H9 (cell line): ENCODE measurements at regions not wholly inside any gene's neighbourhood (a gene's known extent, or its start where the extent isn't known, plus 50 kb on each side); places are given as distances from the start of the nearest gene placed in this dataset.

Source experiments
- DNase-seq: peaks from one replicate; pipeline ENCODE4 v3.0.0-alpha.2; 2017
- H2AFZ ChIP-seq: one replicate; pipeline ENCODE4 v1.6.1; 2013; ENCODE audit warnings: mild to moderate bottlenecking, low read length, control low read depth, moderate library complexity
- H2AK5ac ChIP-seq: 2 replicates; pipeline ENCODE4 v1.6.1; 2013; ENCODE audit warnings: low read length, control low read depth, mixed read lengths; ENCODE audit not compliant: insufficient read length
- H2BK120ac ChIP-seq: one replicate; pipeline ENCODE4 v1.6.1; 2013; ENCODE audit warnings: low read depth, mild to moderate bottlenecking, low read length, control low read depth, inconsistent platforms; ENCODE audit not compliant: poor library complexity, severe bottlenecking
- H2BK12ac ChIP-seq: 2 replicates; pipeline ENCODE4 v1.6.1; 2013; ENCODE audit warnings: low read length, control low read depth, mixed read lengths, low read depth; ENCODE audit not compliant: insufficient read length
- H2BK15ac ChIP-seq: 2 replicates; pipeline ENCODE4 v1.6.1; 2013; ENCODE audit warnings: low read depth, low read length, control low read depth
- H2BK20ac ChIP-seq: one replicate; pipeline ENCODE4 v1.6.1; 2013; ENCODE audit warnings: low read depth, mild to moderate bottlenecking, low read length, control low read depth, inconsistent platforms; ENCODE audit not compliant: poor library complexity, severe bottlenecking
- H2BK5ac ChIP-seq: 2 replicates; pipeline ENCODE4 v1.6.1; 2013; ENCODE audit warnings: low read length, control low read depth, mixed read lengths; ENCODE audit not compliant: insufficient read length
- H3K14ac ChIP-seq: 2 replicates; pipeline ENCODE4 v1.6.1; 2013; ENCODE audit warnings: low read length, control low read depth; ENCODE audit not compliant: insufficient read depth
- H3K18ac ChIP-seq: 2 replicates; pipeline ENCODE4 v1.6.1; 2013; ENCODE audit warnings: low read depth, mild to moderate bottlenecking, mixed read lengths, low read length, control low read depth; ENCODE audit not compliant: insufficient read length
- H3K23ac ChIP-seq: 2 replicates; pipeline ENCODE4 v1.6.1; 2013; ENCODE audit warnings: low read length, control low read depth, mixed read lengths, low read depth; ENCODE audit not compliant: insufficient read length
- H3K23me2 ChIP-seq: 2 replicates; pipeline ENCODE4 v1.6.1; 2013; ENCODE audit warnings: low read depth, mild to moderate bottlenecking, mixed read lengths, low read length, control low read depth; ENCODE audit not compliant: insufficient read length, poor library complexity, severe bottlenecking
- H3K27ac ChIP-seq: 2 replicates; pipeline ENCODE4 v1.5.1; 2013; ENCODE audit warnings: low read length, control low read depth, mixed read lengths, low read depth; ENCODE audit not compliant: insufficient read length
- H3K27me3 ChIP-seq: 2 replicates; pipeline ENCODE4 v1.6.1; 2013; ENCODE audit warnings: low read length, control low read depth, inconsistent platforms; ENCODE audit not compliant: insufficient read depth
- H3K4ac ChIP-seq: 2 replicates; pipeline ENCODE4 v1.6.1; 2013; ENCODE audit warnings: low read depth, mild to moderate bottlenecking, control low read depth, inconsistent platforms, low read length, moderate library complexity
- H3K4me1 ChIP-seq: 2 replicates; pipeline ENCODE4 v1.6.1; 2013; ENCODE audit warnings: low read length, control low read depth, inconsistent platforms; ENCODE audit not compliant: insufficient read depth
- H3K4me2 ChIP-seq: 2 replicates; pipeline ENCODE4 v1.6.1; 2013; ENCODE audit warnings: low read length, control low read depth, mixed read lengths; ENCODE audit not compliant: insufficient read length, insufficient read depth
- H3K56ac ChIP-seq: 2 replicates; pipeline ENCODE4 v1.6.1; 2013; ENCODE audit warnings: low read depth, mild to moderate bottlenecking, mixed read lengths, low read length, control low read depth; ENCODE audit not compliant: insufficient read length
- H3K79me1 ChIP-seq: 2 replicates; pipeline ENCODE4 v1.6.1; 2013; ENCODE audit warnings: low read depth, mild to moderate bottlenecking, moderate library complexity, low read length, control low read depth, inconsistent platforms; ENCODE audit not compliant: insufficient read depth, poor library complexity, severe bottlenecking
- H3K79me2 ChIP-seq: 2 replicates; pipeline ENCODE4 v1.6.1; 2013; ENCODE audit warnings: low read length, control low read depth, inconsistent platforms; ENCODE audit not compliant: insufficient read depth
- H3K9ac ChIP-seq: 2 replicates; pipeline ENCODE4 v1.6.1; 2013; ENCODE audit warnings: low read length, control low read depth, mixed read lengths; ENCODE audit not compliant: insufficient read length; ENCODE audit errors: extremely low read depth
- H3K9me3 ChIP-seq: one replicate; pipeline ENCODE4 v1.6.1; 2013; ENCODE audit warnings: low read depth, low read length, inconsistent platforms; ENCODE audit not compliant: control insufficient read depth
- H3T11ph ChIP-seq: one replicate; pipeline ENCODE4 v1.6.1; 2013; ENCODE audit warnings: mild to moderate bottlenecking, low read length, control low read depth, inconsistent platforms
- H4K20me1 ChIP-seq: one replicate; pipeline ENCODE4 v1.6.1; 2013; ENCODE audit not compliant: control insufficient read depth, insufficient read length, insufficient read depth
- H4K5ac ChIP-seq: 2 replicates; pipeline ENCODE4 v1.6.1; 2013; ENCODE audit warnings: low read depth, mild to moderate bottlenecking, mixed read lengths, low read length, control low read depth; ENCODE audit not compliant: insufficient read length
- H4K8ac ChIP-seq: replicated peaks from 2 replicates; pipeline ENCODE4 v1.6.1; 2013; ENCODE audit warnings: low read length, control low read depth, mixed read lengths, low read depth; ENCODE audit not compliant: insufficient read length
- H4K91ac ChIP-seq: 2 replicates; pipeline ENCODE4 v1.6.1; 2013; ENCODE audit warnings: low read depth, mild to moderate bottlenecking, moderate library complexity, mixed read lengths, low read length, control low read depth; ENCODE audit not compliant: insufficient read length
- H3K27ac Mint-ChIP-seq, 3 experiments: 2 replicates in 2 of 3; 3 replicates in 1 of 3; pipeline ENCODE4 v1.8.0; 2020 to 2021; ENCODE audit warnings: mixed read lengths in 3 of 3, mild to moderate bottlenecking in 1 of 3, moderate library complexity in 1 of 3
- H3K27me3 Mint-ChIP-seq: 2 replicates; pipeline ENCODE4 v1.8.0; 2021; ENCODE audit warnings: low read depth, mild to moderate bottlenecking, moderate library complexity, mixed read lengths
- H3K36me3 Mint-ChIP-seq, 3 experiments: 2 replicates in 2 of 3; 3 replicates in 1 of 3; pipeline ENCODE4 v1.8.0; 2020 to 2021; ENCODE audit warnings: low read depth in 3 of 3, mixed read lengths in 3 of 3; ENCODE audit not compliant: insufficient read depth in 1 of 3
- H3K4me1 Mint-ChIP-seq, 2 experiments: 2 replicates each; pipeline ENCODE4 v1.8.0; 2020; ENCODE audit warnings: mixed read lengths in 2 of 2
- H3K4me3 Mint-ChIP-seq, 2 experiments: 2 replicates in 1 of 2; 3 replicates in 1 of 2; pipeline ENCODE4 v1.8.0; 2020 to 2021; ENCODE audit warnings: mild to moderate bottlenecking in 2 of 2, mixed read lengths in 2 of 2, moderate library complexity in 1 of 2
- H3K9me3 Mint-ChIP-seq, 2 experiments: 2 replicates in 1 of 2; 3 replicates in 1 of 2; pipeline ENCODE4 v1.8.0; 2020; ENCODE audit warnings: mild to moderate bottlenecking in 2 of 2, mixed read lengths in 2 of 2, moderate library complexity in 1 of 2
- WGBS: extraction: QIAGEN DNeasy Blood & Tissue Kit; methylation state at CpG from one replicate; pipeline ENCODE4 v1.1.7; 2013; ENCODE audit warnings: missing lambda C conversion rate, low lambda C conversion rate, mixed read lengths; ENCODE audit not compliant: insufficient read length; ENCODE audit errors: extremely low coverage; 5-methylcytosine and 5-hydroxymethylcytosine counted together
- TF ChIP-seq, protein P1 (sequence below): fragments of 200-600 bp; sonication (generic); conservative IDR thresholded peaks from 3 replicates; pipeline ENCODE4 v1.8.0; 2021; ENCODE audit warnings: antibody characterized with exemption, mild to moderate bottlenecking

DNA sequence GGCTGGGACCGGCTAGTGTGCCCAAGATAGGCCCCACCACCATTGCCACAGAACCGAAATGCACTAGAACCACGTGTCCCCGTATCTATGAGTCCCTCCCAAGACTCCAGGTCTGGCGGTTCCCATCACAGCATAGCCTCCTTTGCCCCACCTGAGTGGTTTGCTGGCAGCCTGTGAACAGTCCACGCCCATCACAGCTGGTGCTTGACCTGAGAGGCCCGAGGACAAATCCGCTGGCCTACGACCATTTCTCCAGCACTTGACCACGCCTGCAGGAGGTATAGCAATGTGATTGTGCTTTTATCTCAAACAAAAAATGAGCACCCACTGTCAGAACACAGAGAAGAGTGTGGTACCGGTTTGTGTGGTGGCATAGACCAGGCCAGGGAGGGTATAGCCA, 736.7 kb upstream of the GBE1 start:
- Histone ChIP-seq H3K79me1 (no peaks in the 10 kb centered on the region), H3K23me2 (no peaks in the 10 kb centered on the region), H2BK120ac (no peak overlapping the region), H3K56ac (no peak overlapping the region), H4K5ac (no peak overlapping the region), H4K20me1 (no peaks in the 10 kb centered on the region), H3K4me1 (no peaks in the 10 kb centered on the region), H2AK5ac (no peak overlapping the region), H2BK12ac (no peak overlapping the region), H4K8ac (no peak overlapping the region), H3K4me2 (no peak overlapping the region), H4K91ac (no peak overlapping the region), H3K4ac (no peak overlapping the region), H3T11ph (no peak overlapping the region), H3K9me3 (no peaks in the 10 kb centered on the region), H3K18ac (no peak overlapping the region), H3K14ac (no peak overlapping the region), H3K27ac (no peak overlapping the region), H3K9ac (no peak overlapping the region), H3K79me2 (no peaks in the 10 kb centered on the region), H2BK5ac (no peak overlapping the region), H2BK20ac (no peak overlapping the region), H3K27me3 (no peaks in the 10 kb centered on the region), H2BK15ac (no peak overlapping the region), H2AFZ (no peak overlapping the region), H3K23ac (no peak overlapping the region)
- Mint-ChIP-seq H3K4me3 (no peak overlapping the region), H3K27me3 (no peaks in the 10 kb centered on the region), H3K36me3 (no peaks in the 10 kb centered on the region), H3K4me1 (peaks cover 4 to 5% of the 10 kb centered on the region in 2 experiments; a peak in 2 of 4 replicates), H3K9me3 (no peaks in the 10 kb centered on the region), H3K27ac (no peak overlapping the region)
- WGBS = no CpG with 5 or more reads among the region's 11 CpGs
- TF ChIP-seq, protein P1, sequence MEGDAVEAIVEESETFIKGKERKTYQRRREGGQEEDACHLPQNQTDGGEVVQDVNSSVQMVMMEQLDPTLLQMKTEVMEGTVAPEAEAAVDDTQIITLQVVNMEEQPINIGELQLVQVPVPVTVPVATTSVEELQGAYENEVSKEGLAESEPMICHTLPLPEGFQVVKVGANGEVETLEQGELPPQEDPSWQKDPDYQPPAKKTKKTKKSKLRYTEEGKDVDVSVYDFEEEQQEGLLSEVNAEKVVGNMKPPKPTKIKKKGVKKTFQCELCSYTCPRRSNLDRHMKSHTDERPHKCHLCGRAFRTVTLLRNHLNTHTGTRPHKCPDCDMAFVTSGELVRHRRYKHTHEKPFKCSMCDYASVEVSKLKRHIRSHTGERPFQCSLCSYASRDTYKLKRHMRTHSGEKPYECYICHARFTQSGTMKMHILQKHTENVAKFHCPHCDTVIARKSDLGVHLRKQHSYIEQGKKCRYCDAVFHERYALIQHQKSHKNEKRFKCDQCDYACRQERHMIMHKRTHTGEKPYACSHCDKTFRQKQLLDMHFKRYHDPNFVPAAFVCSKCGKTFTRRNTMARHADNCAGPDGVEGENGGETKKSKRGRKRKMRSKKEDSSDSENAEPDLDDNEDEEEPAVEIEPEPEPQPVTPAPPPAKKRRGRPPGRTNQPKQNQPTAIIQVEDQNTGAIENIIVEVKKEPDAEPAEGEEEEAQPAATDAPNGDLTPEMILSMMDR = no peak
- DNase-seq = no peak
